ENCODE measurements at regions not wholly inside any gene's neighbourhood (a gene's known extent, or its start where the extent isn't known, plus 50 kb on each side); places are given as distances from the start of the nearest gene placed in this dataset.
A peak's percentile ranks its signal among the peaks of the same experiment; 100 is the strongest.

- DNase-seq, result no peak
Observed at GRCh38 chr2:236882074-236882473, 203.6 kb upstream of the COPS8 start.

GRCh38 chr2:236882930-236883329 is 202.8 kb upstream of the COPS8 start:
- DNase-seq, result no peak

- no peak for DNase-seq
Observed at GRCh38 chr2:236883819-236884218, 201.9 kb upstream of the COPS8 start.

- DNase-seq, result no peak
Observed at GRCh38 chr2:236884569-236885175, 201.0 kb upstream of the COPS8 start.

GRCh38 chr2:236886456-236886855 is 199.2 kb upstream of the COPS8 start:
- DNase-seq, result no peak

GRCh38 chr2:236887531-236887930 is 198.2 kb upstream of the COPS8 start:
- DNase-seq, result peak; percentile 76

- DNase-seq, result no peak
Observed at GRCh38 chr2:236887953-236888793, 197.5 kb upstream of the COPS8 start.

- DNase-seq, result peak; percentile 52
Observed at GRCh38 chr2:236888794-236889780, 196.6 kb upstream of the COPS8 start.

GRCh38 chr2:236889791-236890704 is 195.6 kb upstream of the COPS8 start:
- DNase-seq, result no peak

GRCh38 chr2:236892721-236893120 is 193.0 kb upstream of the COPS8 start:
- no peak for DNase-seq

- DNase-seq, result no peak
Observed at GRCh38 chr2:236894791-236895190, 190.9 kb upstream of the COPS8 start.

GRCh38 chr2:236895497-236895896 is 190.2 kb upstream of the COPS8 start:
- DNase-seq, result no peak

- no peak for DNase-seq
Observed at GRCh38 chr2:236896688-236897087, 189.0 kb upstream of the COPS8 start.

GRCh38 chr2:236899146-236899545 is 186.5 kb upstream of the COPS8 start:
- no peak for DNase-seq

GRCh38 chr2:236899950-236900640 is 185.6 kb upstream of the COPS8 start:
- DNase-seq, result no peak

GRCh38 chr2:236901956-236902355 is 183.7 kb upstream of the COPS8 start:
- DNase-seq, result no peak

GRCh38 chr2:236903978-236904377 is 181.7 kb upstream of the COPS8 start:
- DNase-seq, result no peak

GRCh38 chr2:236904389-236905263 is 181.1 kb upstream of the COPS8 start:
- DNase-seq, result no peak

GRCh38 chr2:236905976-236906375 is 179.7 kb upstream of the COPS8 start:
- DNase-seq, result no peak

GRCh38 chr2:236908439-236909192 is 177.1 kb upstream of the COPS8 start:
- DNase-seq, result no peak
